Stimulated activated CD4-positive, alpha-beta T cell treated with anti-CD3 and anti-CD28 coated beads, TNF-alpha, amount 100 ng/mL, for 48 hours (primary cell): ENCODE measurements at regions not wholly inside any gene's neighbourhood (a gene's known extent, or its start where the extent isn't known, plus 50 kb on each side); places are given as distances from the start of the nearest gene placed in this dataset.
"Not testable (repeated sequence)": the region's sequence is repeated elsewhere in the genome, so short reads cannot be mapped to it uniquely, and the experiment has no call there.

Source experiments
- DNase-seq, 3 donors: peaks; one replicate each; pipeline ENCODE4 v3.0.0-alpha.2; 2020; ENCODE audit warnings: low read depth in 3 of 3

DNA sequence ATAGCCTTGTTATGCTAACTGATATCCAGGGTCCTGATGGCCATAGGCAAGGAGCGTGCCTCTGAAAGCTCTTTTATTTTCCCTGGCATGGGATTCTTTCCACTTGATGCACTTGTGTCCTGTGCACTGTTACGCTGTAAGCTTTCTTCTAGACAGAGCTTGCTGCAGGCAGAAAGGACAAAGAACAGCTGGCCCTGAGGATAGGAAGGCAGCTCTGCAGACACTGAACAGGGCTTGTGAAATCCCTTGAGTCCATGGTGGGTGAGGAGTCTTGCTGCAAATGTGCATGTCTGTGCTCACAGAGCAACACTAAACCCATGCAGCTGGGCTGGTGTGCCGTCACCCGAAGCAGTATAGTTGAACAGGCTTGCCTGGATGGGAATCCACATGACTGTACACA is 126.6 kb downstream of the AKAP11 start:
- DNase-seq = no peak

GRCh38 chr13:42400188-42400833 is 128.4 kb downstream of the AKAP11 start:
- DNase-seq = no peak

DNA sequence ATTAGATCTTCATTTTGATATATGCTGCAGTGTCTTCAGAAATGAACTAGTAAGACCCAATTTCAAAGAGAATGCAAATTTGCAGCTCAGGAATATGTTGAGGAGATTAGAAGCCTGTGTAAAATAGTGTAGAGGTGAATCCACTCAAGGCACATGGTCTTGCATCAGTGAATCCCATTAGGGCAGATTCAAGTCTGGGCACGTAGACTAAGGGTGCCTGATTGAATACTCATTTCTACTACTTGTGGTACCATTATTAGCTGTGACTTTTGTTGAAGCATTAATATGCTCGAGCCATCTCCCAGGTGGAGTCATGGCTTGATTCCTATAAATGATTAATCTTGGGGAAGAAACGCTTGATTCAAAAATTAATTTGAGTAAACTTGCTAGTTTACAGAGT is 129.4 kb downstream of the AKAP11 start:
- no peak for DNase-seq

- DNase-seq = peak in 2 of 3 donors; percentile 58 to 61
These were observed 133.9 kb downstream of the AKAP11 start for GRCh38 chr13:42405665-42406390.

- DNase-seq = no peak
These were observed 137.1 kb downstream of the AKAP11 start for GRCh38 chr13:42409075-42409474.

DNA sequence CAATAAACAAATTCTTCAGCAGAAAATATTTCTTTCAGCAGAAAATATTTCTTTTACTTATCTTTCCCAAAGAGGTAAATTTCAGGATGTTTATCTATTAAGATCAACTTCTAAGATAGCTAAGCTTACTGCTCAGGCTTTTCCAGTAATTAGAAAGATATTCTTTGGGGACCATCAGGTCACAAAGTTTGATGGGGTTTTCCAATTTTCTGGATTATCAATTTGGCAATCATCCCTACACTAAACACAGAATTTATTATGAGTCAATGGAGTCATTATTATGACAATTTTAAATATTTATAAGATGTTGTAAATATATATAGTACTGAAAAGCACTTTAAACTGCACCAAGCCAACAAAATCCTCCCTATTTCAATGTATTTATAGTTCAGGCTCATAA is 137.6 kb downstream of the AKAP11 start:
- DNase-seq = no peak

DNA sequence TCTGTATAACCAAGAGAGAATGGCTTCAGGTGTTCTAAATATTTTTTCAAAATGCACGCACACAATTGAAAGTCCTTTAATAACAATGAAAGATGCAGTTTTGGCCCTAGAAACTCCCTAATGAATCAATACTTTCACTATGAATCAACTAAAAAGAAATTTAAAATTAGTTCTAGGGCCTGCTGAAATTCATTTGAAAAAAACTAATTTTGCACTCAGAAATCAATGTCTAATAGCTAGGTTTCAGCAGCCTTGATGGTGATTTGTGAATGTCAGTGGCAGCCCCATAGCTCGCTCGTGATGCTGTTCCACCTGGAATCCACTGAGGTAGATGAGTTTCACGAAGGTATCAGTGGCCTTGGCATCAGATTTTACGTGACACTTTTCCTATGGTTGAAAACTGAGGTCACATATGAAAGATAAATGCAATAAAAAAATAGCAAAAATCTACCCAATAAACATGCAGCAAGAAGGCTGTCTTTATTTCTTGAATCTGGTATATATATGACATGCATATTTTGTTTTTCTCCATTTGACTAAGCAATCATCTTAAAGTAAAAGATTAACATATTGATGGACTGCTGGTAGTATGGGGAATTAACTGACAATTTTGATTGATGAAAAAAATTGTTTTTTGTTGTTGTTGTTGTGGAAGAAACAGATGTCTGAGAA is 141.0 kb downstream of the AKAP11 start:
- DNase-seq = no peak

- DNase-seq = no peak
These were observed 141.5 kb downstream of the AKAP11 start for GRCh38 chr13:42413484-42413815.

- DNase-seq = no peak
These were observed 145.7 kb downstream of the AKAP11 start for GRCh38 chr13:42417626-42418025.

DNA sequence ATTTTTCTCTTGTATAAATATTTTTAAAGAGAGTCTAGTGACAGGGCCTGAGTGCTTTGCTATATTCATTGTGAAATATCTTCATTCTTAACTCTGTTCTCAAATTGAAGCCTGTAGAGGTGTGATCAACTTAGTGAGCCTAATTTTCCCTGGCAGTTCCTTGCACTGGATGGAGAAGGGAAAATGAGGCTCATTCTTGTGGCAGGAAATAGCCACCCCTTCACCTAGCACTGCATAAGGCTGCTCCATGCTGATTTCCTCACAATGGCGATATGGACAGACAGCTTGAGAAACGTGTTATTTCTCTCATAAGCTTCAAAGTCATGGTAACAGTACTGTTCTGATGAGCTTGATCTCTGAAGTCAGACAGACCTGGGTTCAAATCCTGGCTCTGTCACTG is 146.2 kb downstream of the AKAP11 start:
- no peak for DNase-seq

- peak; percentile 27 to 64 (median 41) for DNase-seq
These were observed 148.4 kb downstream of the AKAP11 start for GRCh38 chr13:42420304-42420703.

GRCh38 chr13:42422681-42423080 is 150.7 kb downstream of the AKAP11 start:
- DNase-seq = no peak

- DNase-seq = no peak
These were observed 149.8 kb upstream of the TNFSF11 start for GRCh38 chr13:42424182-42424581.

GRCh38 chr13:42445354-42445753 is 128.6 kb upstream of the TNFSF11 start:
- DNase-seq = no peak

GRCh38 chr13:42446597-42446996 is 127.4 kb upstream of the TNFSF11 start:
- DNase-seq = not testable (repeated sequence)

DNA sequence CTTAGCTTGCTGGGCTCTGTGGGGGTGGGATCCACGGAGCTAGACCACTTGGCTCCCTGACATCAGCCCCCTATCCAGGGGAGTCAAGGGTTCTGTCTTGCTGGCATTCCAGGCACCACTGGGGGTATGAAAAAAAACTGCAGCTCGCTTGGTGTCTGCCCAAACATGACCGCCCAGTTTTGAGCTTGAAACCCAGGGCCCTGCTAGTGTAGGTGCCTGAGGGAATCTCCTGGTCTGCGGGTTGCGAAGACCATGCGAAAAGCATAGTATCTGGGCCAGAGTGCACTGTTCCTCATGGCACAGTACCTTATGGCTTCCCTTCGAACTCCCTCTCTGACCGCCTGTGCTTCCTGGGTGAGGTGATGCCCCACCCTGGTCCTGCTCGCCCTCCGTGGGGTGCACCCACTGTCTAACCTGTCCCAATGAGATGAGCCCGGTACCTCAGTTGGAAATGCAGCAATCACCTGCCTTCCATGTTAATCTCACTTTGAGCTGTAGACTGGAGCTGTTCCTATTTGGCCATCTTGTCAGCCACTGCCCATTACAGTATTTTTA is 120.8 kb upstream of the TNFSF11 start:
- DNase-seq = no peak

GRCh38 chr13:42454749-42455148 is 119.2 kb upstream of the TNFSF11 start:
- DNase-seq = no peak

GRCh38 chr13:42458193-42458592 is 115.8 kb upstream of the TNFSF11 start:
- DNase-seq = no peak

DNA sequence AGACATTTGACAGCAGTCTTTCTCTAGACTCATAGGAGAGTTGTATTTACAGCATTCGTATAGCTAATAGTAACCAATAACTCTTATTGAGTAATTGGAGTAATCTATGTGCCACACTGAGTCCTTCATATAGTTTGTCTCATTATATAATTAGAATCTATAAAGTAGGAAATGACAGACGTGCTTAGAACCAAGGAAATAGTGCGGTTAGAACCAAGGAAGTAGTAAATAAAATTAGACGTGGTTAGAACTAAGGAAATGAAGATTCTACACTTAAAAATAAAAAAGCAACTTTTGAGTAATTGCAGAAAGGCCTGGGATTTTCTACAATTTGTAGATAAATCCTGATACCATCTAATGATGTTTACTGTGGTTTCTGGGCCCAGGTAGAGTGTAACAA is 107.8 kb upstream of the TNFSF11 start:
- DNase-seq = no peak

- no peak for DNase-seq
These were observed 107.3 kb upstream of the TNFSF11 start for GRCh38 chr13:42466609-42467008.

DNA sequence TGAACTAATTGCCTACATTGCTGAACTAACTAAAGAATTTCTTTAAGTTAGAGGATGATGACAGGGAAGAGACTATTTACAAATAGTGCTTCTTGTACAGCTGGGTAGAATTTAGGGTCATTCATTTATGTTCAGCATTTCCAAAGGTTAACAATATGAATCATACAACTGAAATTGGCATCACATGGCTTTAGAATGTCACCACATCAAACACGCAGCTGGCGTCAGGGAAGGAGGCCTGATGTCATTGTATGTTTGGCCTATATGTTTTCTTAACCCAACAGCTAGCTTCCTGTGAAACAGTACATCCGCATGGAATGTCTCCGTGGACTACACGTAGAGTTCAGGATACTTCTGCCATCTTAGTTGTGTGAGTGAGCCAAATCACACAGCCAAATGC is 99.0 kb upstream of the TNFSF11 start:
- DNase-seq = peak in 1 of 3 donors; percentile 27

GRCh38 chr13:42477596-42478190 is 96.3 kb upstream of the TNFSF11 start:
- DNase-seq = no peak
